ENCODE measurements at regions not wholly inside any gene's neighbourhood (a gene's known extent, or its start where the extent isn't known, plus 50 kb on each side); places are given as distances from the start of the nearest gene placed in this dataset.

DNA sequence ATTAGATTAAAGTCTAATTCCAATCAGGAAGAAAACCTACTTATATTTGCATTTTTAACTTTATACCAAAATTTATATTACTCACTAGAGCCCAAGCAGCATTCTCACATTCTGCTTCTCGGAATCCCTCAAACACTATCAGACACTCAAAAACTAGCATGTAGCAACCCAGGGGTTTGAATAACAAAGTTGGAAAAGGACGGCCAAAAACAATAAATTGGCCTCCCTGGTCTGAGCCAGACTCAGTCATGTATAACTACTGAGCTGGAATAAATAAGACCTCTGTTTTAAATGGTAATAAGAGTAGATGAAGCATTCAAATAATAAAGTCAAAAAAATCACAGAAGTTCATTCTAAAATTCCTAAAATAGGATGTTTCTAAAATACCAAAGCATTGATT is 290.9 kb downstream of the IRS1 start:
- H3K27me3 Mint-ChIP-seq (ENCODE audit: unreplicated experiment) = no peaks in the 10 kb centered on the region

DNA sequence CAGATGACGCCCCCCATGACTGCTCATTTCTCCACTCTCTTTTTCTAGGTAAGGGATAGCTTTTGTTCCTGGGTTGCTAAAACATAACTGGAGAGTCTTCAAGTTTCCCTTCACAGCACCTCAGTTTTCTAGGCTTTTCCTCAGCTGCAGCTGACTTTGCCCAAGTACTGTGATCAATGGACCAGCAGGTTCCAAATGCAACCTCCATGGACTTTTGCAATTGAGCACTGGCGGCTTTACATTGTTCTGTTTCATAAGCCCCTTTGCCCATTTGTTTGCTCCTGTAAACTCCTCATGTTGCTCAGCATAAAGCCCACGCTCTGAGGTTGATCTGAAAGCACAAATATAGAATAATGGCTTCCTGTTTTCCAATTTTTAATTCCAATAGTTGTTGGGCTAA is 291.6 kb downstream of the IRS1 start:
- Mint-ChIP-seq H3K9me3 (ENCODE audit: low read depth, unreplicated experiment) (no peaks in the 10 kb centered on the region), H3K27ac (ENCODE audit: unreplicated experiment) (no peak overlapping the region), H3K27me3 (ENCODE audit: unreplicated experiment) (no peaks in the 10 kb centered on the region), H3K36me3 (ENCODE audit: insufficient read depth, unreplicated experiment) (no peaks in the 10 kb centered on the region), H3K4me3 (ENCODE audit: low read depth, unreplicated experiment) (no peak overlapping the region), H3K4me1 (ENCODE audit: low read depth, unreplicated experiment) (peaks cover 8% of the 10 kb centered on the region)
- DNase-seq = no peak
- intact Hi-C loops (cut with micrococcal nuclease; ENCODE audit: unreplicated experiment) = no loop called here
- no peak for TF ChIP-seq CTCF (IDR thresholded peaks at IDR 0.05; ENCODE audit: unreplicated experiment)
- no TSS peak for BruUV-seq (replicated peaks)
- CTCF ChIA-PET = interaction anchor here (0.5 kb wide), 1 partner anchor 254 kb away, joined by 3 read pairs; no protein-coding TSS in a partner anchor

More for the DNA sequence above, 290.9 kb downstream of the IRS1 start:
- TF ChIP-seq CTCF (IDR thresholded peaks at IDR 0.05; ENCODE audit: unreplicated experiment) = no peak
- CTCF ChIA-PET = no interaction called here
- Mint-ChIP-seq H3K9me3 (ENCODE audit: low read depth, unreplicated experiment) (peaks cover 2% of the 10 kb centered on the region), H3K27ac (ENCODE audit: unreplicated experiment) (no peak overlapping the region), H3K4me1 (ENCODE audit: low read depth, unreplicated experiment) (peaks cover 8% of the 10 kb centered on the region), H3K4me3 (ENCODE audit: low read depth, unreplicated experiment) (no peak overlapping the region), H3K36me3 (ENCODE audit: insufficient read depth, unreplicated experiment) (no peaks in the 10 kb centered on the region)
- intact Hi-C loops (cut with micrococcal nuclease; ENCODE audit: unreplicated experiment) = no loop called here
- DNase-seq = no peak
- no TSS peak for BruUV-seq (replicated peaks)

GRCh38 chr2:226497146-226497909 is 302.3 kb downstream of the IRS1 start:
- no peak overlapping the region for H3K27ac Mint-ChIP-seq (ENCODE audit: unreplicated experiment)
- peaks cover 13% of the 10 kb centered on the region for H3K9me3 Mint-ChIP-seq (ENCODE audit: low read depth, unreplicated experiment)
- CTCF ChIA-PET = no interaction called here
- H3K36me3 Mint-ChIP-seq (ENCODE audit: insufficient read depth, unreplicated experiment) = no peaks in the 10 kb centered on the region
- DNase-seq = no peak
- BruUV-seq (replicated peaks) = no TSS peak
- no peak for TF ChIP-seq CTCF (IDR thresholded peaks at IDR 0.05; ENCODE audit: unreplicated experiment)
- H3K4me1 Mint-ChIP-seq (ENCODE audit: low read depth, unreplicated experiment) = no peaks in the 10 kb centered on the region
- no peak overlapping the region for H3K4me3 Mint-ChIP-seq (ENCODE audit: low read depth, unreplicated experiment)
- intact Hi-C loops (cut with micrococcal nuclease; ENCODE audit: unreplicated experiment) = no loop called here
- no peaks in the 10 kb centered on the region for H3K27me3 Mint-ChIP-seq (ENCODE audit: unreplicated experiment)

DNA sequence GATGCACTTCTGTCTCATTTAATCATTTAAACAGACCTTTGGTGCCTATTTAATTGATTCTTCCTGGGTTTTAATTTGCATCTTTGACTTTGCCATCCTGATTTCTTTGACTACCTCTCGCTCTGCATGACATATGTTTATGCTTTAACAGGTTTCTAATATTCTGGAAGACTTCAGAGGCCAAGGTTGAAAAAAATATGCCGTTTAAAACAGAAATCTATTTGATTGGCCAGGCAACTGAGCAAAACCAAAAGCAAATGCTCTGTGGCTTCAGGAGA is 303.4 kb downstream of the IRS1 start:
- no peaks in the 10 kb centered on the region for H3K4me1 Mint-ChIP-seq (ENCODE audit: low read depth, unreplicated experiment)
- BruUV-seq (replicated peaks) = no TSS peak
- H3K36me3 Mint-ChIP-seq (ENCODE audit: insufficient read depth, unreplicated experiment) = no peaks in the 10 kb centered on the region
- no peak overlapping the region for H3K27ac Mint-ChIP-seq (ENCODE audit: unreplicated experiment)
- DNase-seq = no peak
- H3K9me3 Mint-ChIP-seq (ENCODE audit: low read depth, unreplicated experiment) = peaks cover 11% of the 10 kb centered on the region
- no peak overlapping the region for H3K4me3 Mint-ChIP-seq (ENCODE audit: low read depth, unreplicated experiment)
- H3K27me3 Mint-ChIP-seq (ENCODE audit: unreplicated experiment) = no peaks in the 10 kb centered on the region
- CTCF ChIA-PET = no interaction called here
- intact Hi-C loops (cut with micrococcal nuclease; ENCODE audit: unreplicated experiment) = no loop called here
- no peak for TF ChIP-seq CTCF (IDR thresholded peaks at IDR 0.05; ENCODE audit: unreplicated experiment)

Measured in Calu3 (cell line).